Kidney (tissue), 13 donors: ENCODE measurements at regions not wholly inside any gene's neighbourhood (a gene's known extent, or its start where the extent isn't known, plus 50 kb on each side); places are given as distances from the start of the nearest gene placed in this dataset.

Experiments used
- DNase-seq, 5 donors: peaks; one replicate each; pipeline ENCODE4 v3.0.0-alpha.2; 2013 to 2020
- FAIRE-seq: peaks from 2 replicates; lab custom pipeline; 2012; peaks lifted over from hg19 to GRCh38; lab: Jason Lieb, UNC
- H3K27ac ChIP-seq, 2 donors: one replicate each; pipeline ENCODE4 v1.7.0; 2013; ENCODE audit warnings: low read depth in 2 of 2, low read length in 2 of 2, inconsistent platforms in 1 of 2
- H3K27me3 ChIP-seq: one replicate; pipeline ENCODE4 v1.7.1; 2013; ENCODE audit warnings: low read length, inconsistent platforms; ENCODE audit not compliant: control insufficient read depth, insufficient read depth
- H3K36me3 ChIP-seq, 3 donors: one replicate each; pipeline versions ENCODE4 v1.7.0 to v1.7.1; 2013; ENCODE audit warnings: low read length in 3 of 3, control low read depth in 1 of 3, inconsistent platforms in 1 of 3; ENCODE audit not compliant: insufficient read depth in 3 of 3, control insufficient read depth in 2 of 3
- H3K4me1 ChIP-seq, 3 donors: one replicate each; pipeline versions ENCODE4 v1.7.0 to v1.7.1; 2013; ENCODE audit warnings: low read length in 3 of 3, inconsistent platforms in 1 of 3, low read depth in 1 of 3; ENCODE audit not compliant: control insufficient read depth in 2 of 3, insufficient read depth in 2 of 3
- H3K4me3 ChIP-seq, 3 donors: one replicate each; pipeline versions ENCODE4 v1.7.0 to v1.8.1; 2013; ENCODE audit warnings: low read length in 3 of 3, control low read depth in 1 of 3, inconsistent platforms in 1 of 3
- H3K9ac ChIP-seq, 3 donors: one replicate each; pipeline versions ENCODE4 v1.7.0 to v1.7.1; 2013; ENCODE audit warnings: low read length in 3 of 3, control low read depth in 1 of 3, inconsistent platforms in 1 of 3
- H3K9me3 ChIP-seq, 3 donors: one replicate each; pipeline versions ENCODE4 v1.7.0 to v1.7.1; 2013; ENCODE audit warnings: low read length in 3 of 3, control low read depth in 1 of 3, inconsistent platforms in 1 of 3; ENCODE audit not compliant: control insufficient read depth in 2 of 3, insufficient read depth in 1 of 3
- CTCF ChIP-seq: IDR thresholded peaks from 3 replicates; pipeline ENCODE4 v1.5.1; 2012; ENCODE audit warnings: mild to moderate bottlenecking, moderate library complexity, borderline replicate concordance; ENCODE audit not compliant: insufficient read depth; ENCODE audit errors: extremely low read depth
- intact Hi-C: fragments of 100-400 bp; cut with DNase I; formaldehyde crosslinking; loops from one replicate; pipeline ENCODE4 v1.11.1; 2022
- donor health status: control.
- donor health status: control.
- donor health status: control.
- donor health status: control.
- donor health status: control.
- donor health status: DM: yes; HTN: yes; CAD: no.
- donor health status: Normal renal cell carcinoma (clear cell type).

GRCh38 chr6:134626589-134626988, 308.7 kb upstream of the SGK1 start:
- intact Hi-C loops: no loop called here

GRCh38 chr6:134626086-134626485, 308.2 kb upstream of the SGK1 start:
- TF ChIP-seq CTCF: no peak
- Histone ChIP-seq H3K9ac (no peak overlapping the region), H3K4me1 (no peaks in the 10 kb centered on the region), H3K9me3 (no peaks in the 10 kb centered on the region), H3K36me3 (no peaks in the 10 kb centered on the region), H3K27me3 (no peaks in the 10 kb centered on the region), H3K27ac (no peak overlapping the region), H3K4me3 (no peak overlapping the region)
- DNase-seq (no peak), FAIRE-seq (no peak)
- intact Hi-C loops: no loop called here

More at GRCh38 chr6:134626589-134626988, 308.7 kb upstream of the SGK1 start:
- H3K4me1 ChIP-seq: no peaks in the 10 kb centered on the region
- no peak for FAIRE-seq
- H3K36me3 ChIP-seq: no peaks in the 10 kb centered on the region
- TF ChIP-seq CTCF: no peak
- no peak overlapping the region for H3K4me3 ChIP-seq
- no peak overlapping the region for H3K27ac ChIP-seq
- no peak for DNase-seq
- H3K9me3 ChIP-seq: no peaks in the 10 kb centered on the region
- no peak overlapping the region for H3K9ac ChIP-seq
- H3K27me3 ChIP-seq: no peaks in the 10 kb centered on the region

GRCh38 chr6:134624781-134625180, 306.9 kb upstream of the SGK1 start:
- Histone ChIP-seq H3K4me1 (no peaks in the 10 kb centered on the region), H3K27ac (no peak overlapping the region), H3K9ac (no peak overlapping the region), H3K27me3 (no peaks in the 10 kb centered on the region), H3K9me3 (no peaks in the 10 kb centered on the region), H3K36me3 (no peaks in the 10 kb centered on the region), H3K4me3 (no peak overlapping the region)
- TF ChIP-seq CTCF: no peak
- no peak for DNase-seq
- FAIRE-seq: no peak
- intact Hi-C loops: no loop called here

GRCh38 chr6:134623401-134623800, 305.5 kb upstream of the SGK1 start:
- Histone ChIP-seq H3K9ac (no peak overlapping the region), H3K27ac (no peak overlapping the region), H3K4me3 (no peak overlapping the region), H3K4me1 (no peaks in the 10 kb centered on the region), H3K36me3 (no peaks in the 10 kb centered on the region), H3K27me3 (no peaks in the 10 kb centered on the region), H3K9me3 (no peaks in the 10 kb centered on the region)
- intact Hi-C loops: no loop called here
- no peak for TF ChIP-seq CTCF
- FAIRE-seq: no peak
- no peak for DNase-seq
